DMS114 treated with DMSO at 0.1 percent for 48 hours (cell line): ENCODE measurements at regions not wholly inside any gene's neighbourhood (a gene's known extent, or its start where the extent isn't known, plus 50 kb on each side); places are given as distances from the start of the nearest gene placed in this dataset.
"Not testable (repeated sequence)": the region's sequence is repeated elsewhere in the genome, so short reads cannot be mapped to it uniquely, and the experiment has no call there.

Experiments
- DNase-seq: peaks from one replicate; lab custom pipeline; 2025; ENCODE audit not compliant: unreplicated experiment; lab: John Stamatoyannopoulos, UW

GRCh38 chr2:122255924-122256323, 500.5 kb downstream of the TSN start:
- DNase-seq, result no peak

DNA sequence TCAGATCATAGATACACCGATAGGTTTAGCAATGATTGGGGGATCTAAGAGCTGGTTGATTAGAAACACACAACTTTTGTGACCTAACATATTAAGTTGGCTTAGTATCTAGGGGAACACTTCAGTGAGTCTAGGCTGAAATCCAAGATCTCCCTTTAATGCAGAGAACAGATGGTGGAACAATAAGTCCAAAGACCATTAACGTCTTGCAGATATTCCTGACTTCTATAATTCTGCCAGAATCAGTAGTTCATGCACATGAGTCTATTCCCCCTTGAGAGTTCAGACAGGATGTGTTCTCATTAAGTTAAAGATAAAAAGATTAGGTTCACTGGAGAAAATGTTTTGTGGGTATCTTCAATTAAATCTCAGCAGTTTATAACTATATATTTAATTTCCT, 506.5 kb downstream of the TSN start:
- no peak for DNase-seq

DNA sequence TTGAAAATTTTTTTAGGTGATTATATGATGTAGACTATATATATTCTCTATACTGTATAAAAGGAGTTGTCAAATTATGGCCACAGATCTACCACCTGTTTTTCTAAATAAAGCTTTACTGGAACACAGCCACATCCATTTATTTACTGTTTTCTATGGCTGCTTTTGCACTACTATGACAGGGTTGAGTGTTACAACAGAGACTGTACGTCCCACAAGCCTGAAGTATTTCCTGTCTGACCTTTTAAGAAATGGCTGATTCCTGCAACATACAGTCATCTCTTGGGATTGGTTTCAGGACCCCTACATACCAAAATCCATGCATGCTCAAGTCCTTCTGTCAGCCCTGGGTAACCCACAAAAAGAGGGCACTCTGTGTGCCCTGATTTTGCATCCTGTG, 508.3 kb downstream of the TSN start:
- no peak for DNase-seq

DNA sequence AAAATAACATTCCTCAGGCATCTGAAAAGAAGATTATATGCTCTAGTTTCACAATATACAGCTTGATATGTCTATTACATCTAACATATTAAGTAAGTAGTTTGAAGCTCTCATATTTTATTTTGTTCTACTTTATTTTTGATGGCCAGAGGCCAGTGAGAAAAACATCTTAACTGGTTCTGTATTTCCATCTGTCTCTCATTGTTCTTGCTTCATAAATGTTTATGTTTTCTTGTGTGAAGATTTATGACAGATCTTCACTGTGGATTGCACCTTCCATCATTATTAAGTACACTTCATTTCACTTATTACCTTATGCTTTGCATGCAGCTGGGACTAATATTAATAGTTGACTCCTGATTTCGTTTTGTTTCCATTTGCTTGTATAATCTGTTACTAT, 511.2 kb downstream of the TSN start:
- no peak for DNase-seq

DNA sequence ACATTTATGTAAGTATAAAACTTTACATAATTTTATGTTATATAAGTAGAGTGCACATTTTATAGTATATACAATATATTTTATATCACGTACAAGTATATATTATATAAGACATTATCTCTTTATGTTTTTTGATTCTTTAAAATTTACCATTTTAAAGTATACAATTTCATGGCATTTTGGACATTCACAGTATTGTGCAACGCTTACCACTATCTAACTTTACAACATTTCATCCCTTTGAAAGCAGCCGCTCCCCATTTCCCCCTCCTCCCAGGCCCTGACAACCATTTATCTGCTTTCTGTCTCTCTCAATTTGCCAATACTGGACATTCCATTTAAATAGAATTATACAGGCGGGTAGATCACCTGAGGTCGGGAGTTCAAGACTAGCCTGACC, 512.5 kb downstream of the TSN start:
- DNase-seq, result no peak

GRCh38 chr2:122273785-122274419, 518.5 kb downstream of the TSN start:
- DNase-seq, result no peak

GRCh38 chr2:122277956-122278355, 522.5 kb downstream of the TSN start:
- no peak for DNase-seq

DNA sequence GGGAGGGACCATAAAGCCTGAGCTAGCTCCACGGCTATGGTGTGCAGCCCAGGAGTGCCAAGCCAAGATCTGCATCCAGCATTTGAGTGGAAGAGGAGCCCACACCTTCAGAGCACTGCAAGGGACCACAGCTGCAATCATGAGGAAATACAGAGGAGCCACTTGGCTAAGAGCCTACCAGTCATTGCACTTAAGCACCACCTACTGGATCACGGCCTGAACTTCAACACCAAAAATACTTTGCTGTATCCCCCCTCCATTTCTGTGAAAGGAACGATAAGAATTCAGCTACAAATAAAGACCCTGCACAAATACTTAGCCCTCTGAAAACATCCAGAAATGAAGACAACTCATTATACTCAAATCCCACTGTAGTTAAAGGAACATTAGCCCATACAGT, 545.3 kb downstream of the TSN start:
- DNase-seq, result no peak

DNA sequence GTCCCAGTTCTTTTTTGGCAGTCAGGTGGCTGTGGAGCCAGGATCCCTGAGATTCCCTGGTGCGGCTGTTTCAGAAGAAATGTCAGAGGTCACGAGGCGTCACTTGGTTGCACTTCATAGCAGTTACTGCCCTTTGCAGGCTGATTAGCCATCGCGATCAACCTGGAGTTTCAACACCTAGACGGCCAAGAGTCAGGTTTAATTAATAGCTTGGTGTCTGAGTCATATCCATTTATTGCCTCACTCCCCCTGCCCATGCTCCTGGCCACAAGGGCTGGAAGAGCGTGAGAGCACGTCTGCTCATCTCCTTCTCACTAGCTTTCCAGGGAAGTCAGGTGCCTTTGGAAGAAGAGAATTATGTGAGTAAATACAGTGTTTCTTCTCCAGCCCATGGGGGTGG, 552.3 kb downstream of the TSN start:
- DNase-seq, result no peak

GRCh38 chr2:122315306-122315705, 559.9 kb downstream of the TSN start:
- DNase-seq, result no peak

- no peak for DNase-seq
These were observed 564.2 kb downstream of the TSN start for GRCh38 chr2:122319539-122320132.

DNA sequence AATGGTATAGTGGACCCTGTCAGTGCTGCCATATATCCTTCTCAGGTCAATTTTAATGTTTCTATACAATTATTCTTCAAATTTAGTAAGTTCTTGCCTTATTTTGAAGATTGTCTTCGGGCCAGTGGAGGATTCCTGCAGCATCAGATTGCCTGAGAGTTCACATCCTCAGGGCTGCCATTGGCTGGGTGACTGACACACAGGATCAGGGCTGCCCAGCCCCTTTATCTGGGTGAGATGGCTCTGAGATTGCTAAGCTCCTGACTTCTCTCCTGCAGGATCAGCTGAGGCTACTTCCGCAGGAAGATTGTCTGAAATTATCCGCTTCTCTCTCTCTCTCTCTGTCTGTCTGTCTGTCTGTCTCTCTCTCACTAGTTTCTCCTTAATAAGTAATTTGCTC, 567.4 kb downstream of the TSN start:
- DNase-seq, result no peak

- DNase-seq, result no peak
These were observed 568.5 kb downstream of the TSN start for GRCh38 chr2:122323927-122324326.

GRCh38 chr2:122326471-122326870, 571.0 kb downstream of the TSN start:
- no peak for DNase-seq

DNA sequence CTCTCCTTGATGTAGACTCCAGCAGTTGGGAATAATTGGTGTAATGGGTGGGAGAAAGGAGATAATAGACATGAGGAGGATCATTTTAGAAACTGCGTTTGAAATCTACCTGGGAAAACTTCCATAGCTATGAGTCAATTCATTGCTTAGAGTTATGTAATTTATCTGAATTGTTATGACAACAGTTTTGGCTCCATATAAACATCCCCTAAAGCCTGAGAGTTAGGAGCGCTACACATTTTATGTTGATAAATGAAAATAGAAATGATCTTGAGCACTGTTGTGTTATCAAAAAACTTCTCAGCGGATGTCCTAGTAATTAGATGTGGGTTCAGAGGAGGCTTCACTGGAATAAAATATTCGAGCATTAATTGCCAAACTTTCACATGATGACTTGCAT, 573.4 kb downstream of the TSN start:
- DNase-seq, result no peak

GRCh38 chr2:122329278-122329677, 573.8 kb downstream of the TSN start:
- no peak for DNase-seq

DNA sequence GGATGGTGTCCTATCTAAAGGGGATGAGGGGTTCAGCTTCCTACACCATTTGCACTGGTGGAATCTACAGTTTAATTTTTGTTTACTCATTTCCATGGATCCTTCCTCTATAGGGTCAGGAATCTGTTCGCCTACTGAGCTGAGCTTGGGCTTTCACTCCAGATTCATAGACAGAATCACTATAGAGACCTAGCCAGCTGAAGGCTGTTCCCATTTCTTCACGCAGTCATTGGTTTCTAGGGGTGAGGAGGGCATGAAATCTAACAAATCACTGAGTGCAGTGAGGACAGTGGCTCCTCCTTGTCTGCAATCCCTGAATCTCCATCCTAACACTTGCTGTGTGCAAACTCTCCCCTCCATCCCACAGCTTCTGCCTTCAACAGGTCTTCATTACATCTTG, 578.5 kb downstream of the TSN start:
- no peak for DNase-seq

DNA sequence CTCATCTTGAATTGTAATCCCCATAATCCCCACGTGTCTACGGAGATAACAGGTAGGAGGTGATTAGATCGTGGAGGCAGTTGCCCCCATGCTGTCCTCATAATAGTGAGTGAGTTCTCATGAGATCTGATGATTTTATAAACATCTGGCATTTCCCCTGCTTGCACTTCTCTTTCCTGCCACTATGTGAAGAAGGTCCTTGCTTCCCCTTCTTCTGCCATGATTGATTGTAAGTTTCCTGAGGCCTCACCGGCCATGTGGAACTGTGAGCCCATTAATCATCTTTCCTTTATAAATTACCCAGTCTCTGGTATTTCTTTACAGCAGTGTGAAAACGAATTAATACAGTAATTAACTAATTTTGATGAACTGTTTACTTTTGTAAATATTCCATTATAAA, 582.5 kb downstream of the TSN start:
- DNase-seq, result no peak

- DNase-seq, result no peak
These were observed 584.8 kb downstream of the TSN start for GRCh38 chr2:122340246-122340645.

- no peak for DNase-seq
These were observed 585.6 kb downstream of the TSN start for GRCh38 chr2:122341007-122341406.

DNA sequence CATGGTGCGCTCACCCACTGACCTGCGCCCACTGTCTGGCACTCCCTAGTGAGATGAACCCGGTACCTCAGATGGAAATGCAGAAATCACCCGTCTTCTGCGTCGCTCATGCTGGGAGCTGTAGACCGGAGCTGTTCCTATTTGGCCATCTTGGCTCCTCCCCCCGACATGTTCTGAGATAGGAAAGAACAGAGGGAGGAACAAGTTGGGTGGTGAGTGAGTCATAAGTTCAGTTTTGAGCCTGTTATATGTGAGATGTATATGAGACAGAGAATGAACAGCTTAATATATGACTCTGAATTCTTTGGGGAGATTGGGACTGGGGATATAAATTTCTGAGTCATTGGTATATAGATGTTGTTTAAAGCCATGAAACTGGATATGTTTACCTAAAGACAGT, 596.7 kb downstream of the TSN start:
- not testable (repeated sequence) for DNase-seq

GRCh38 chr2:122357998-122358397, 602.5 kb downstream of the TSN start:
- no peak for DNase-seq

DNA sequence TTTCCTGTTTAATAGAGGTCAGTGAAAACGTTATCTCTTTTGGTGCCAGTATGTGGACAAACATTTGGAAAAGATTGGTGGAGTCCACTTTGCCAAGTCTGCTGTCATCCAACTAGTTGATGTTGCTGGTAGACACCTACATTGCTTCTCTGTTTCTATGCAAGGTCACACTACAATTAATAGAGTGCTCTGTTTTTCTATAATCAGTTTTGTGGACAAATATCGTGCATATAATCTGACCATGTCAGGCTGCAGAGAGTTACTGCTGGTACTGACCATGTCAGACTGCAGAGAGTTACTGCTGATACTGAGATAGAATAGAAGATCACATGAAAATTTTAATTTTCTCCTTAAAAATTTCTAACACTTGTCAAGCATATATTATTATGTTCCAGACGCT, 603.3 kb downstream of the TSN start:
- DNase-seq, result no peak
